ENCODE measurements at regions not wholly inside any gene's neighbourhood (a gene's known extent, or its start where the extent isn't known, plus 50 kb on each side); places are given as distances from the start of the nearest gene placed in this dataset.

DNA sequence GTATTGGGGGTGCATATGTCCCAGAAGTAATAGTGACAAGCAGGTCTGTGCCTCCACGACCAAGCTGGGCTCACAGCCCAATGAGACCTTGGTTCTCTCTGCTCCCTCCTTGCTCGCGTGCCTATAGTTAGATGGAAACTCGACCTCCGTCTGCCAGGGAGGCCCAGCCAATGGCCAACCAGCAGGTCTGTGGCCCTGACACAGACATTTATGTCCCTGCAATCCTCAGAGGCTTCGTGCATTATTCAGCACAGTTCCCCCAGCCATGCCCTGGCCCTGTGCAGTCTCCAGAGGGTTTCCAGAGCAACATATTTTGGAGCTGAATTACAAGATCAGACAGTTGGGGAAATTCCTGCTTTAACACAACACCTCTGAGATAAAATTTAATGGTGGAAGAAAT lies 105.1 kb downstream of the UQCRFS1 start:
- no peak for TF ChIP-seq CTCF (tag by site-specific recombination; IDR thresholded peaks at IDR 0.05)
- TF ChIP-seq, protein P1, sequence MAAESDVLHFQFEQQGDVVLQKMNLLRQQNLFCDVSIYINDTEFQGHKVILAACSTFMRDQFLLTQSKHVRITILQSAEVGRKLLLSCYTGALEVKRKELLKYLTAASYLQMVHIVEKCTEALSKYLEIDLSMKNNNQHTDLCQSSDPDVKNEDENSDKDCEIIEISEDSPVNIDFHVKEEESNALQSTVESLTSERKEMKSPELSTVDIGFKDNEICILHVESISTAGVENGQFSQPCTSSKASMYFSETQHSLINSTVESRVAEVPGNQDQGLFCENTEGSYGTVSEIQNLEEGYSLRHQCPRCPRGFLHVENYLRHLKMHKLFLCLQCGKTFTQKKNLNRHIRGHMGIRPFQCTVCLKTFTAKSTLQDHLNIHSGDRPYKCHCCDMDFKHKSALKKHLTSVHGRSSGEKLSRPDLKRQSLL (tag by site-specific recombination; IDR thresholded peaks at IDR 0.05) = no peak
- TF ChIP-seq ZNF350 (tag by site-specific recombination; IDR thresholded peaks at IDR 0.05) = no peak
- no peak for TF ChIP-seq ZNF16 (tag by site-specific recombination; IDR thresholded peaks at IDR 0.05; ENCODE audit: low read depth)
- no peak for TF ChIP-seq IKZF3 (tag by site-specific recombination; IDR thresholded peaks at IDR 0.05)
- TF ChIP-seq, protein P2, sequence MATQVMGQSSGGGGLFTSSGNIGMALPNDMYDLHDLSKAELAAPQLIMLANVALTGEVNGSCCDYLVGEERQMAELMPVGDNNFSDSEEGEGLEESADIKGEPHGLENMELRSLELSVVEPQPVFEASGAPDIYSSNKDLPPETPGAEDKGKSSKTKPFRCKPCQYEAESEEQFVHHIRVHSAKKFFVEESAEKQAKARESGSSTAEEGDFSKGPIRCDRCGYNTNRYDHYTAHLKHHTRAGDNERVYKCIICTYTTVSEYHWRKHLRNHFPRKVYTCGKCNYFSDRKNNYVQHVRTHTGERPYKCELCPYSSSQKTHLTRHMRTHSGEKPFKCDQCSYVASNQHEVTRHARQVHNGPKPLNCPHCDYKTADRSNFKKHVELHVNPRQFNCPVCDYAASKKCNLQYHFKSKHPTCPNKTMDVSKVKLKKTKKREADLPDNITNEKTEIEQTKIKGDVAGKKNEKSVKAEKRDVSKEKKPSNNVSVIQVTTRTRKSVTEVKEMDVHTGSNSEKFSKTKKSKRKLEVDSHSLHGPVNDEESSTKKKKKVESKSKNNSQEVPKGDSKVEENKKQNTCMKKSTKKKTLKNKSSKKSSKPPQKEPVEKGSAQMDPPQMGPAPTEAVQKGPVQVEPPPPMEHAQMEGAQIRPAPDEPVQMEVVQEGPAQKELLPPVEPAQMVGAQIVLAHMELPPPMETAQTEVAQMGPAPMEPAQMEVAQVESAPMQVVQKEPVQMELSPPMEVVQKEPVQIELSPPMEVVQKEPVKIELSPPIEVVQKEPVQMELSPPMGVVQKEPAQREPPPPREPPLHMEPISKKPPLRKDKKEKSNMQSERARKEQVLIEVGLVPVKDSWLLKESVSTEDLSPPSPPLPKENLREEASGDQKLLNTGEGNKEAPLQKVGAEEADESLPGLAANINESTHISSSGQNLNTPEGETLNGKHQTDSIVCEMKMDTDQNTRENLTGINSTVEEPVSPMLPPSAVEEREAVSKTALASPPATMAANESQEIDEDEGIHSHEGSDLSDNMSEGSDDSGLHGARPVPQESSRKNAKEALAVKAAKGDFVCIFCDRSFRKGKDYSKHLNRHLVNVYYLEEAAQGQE (tag by site-specific recombination; IDR thresholded peaks at IDR 0.05) = no peak
- no peak for TF ChIP-seq ZBTB21 (tag by site-specific recombination; IDR thresholded peaks at IDR 0.05)
- TF ChIP-seq ZNF133 (tag by site-specific recombination; IDR thresholded peaks at IDR 0.05) = no peak
- no peak for TF ChIP-seq ZNF223 (tag by site-specific recombination; IDR thresholded peaks at IDR 0.05)
- TF ChIP-seq, protein P3, sequence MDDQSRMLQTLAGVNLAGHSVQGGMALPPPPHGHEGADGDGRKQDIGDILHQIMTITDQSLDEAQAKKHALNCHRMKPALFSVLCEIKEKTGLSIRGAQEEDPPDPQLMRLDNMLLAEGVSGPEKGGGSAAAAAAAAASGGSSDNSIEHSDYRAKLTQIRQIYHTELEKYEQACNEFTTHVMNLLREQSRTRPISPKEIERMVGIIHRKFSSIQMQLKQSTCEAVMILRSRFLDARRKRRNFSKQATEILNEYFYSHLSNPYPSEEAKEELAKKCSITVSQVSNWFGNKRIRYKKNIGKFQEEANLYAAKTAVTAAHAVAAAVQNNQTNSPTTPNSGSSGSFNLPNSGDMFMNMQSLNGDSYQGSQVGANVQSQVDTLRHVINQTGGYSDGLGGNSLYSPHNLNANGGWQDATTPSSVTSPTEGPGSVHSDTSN (CRISPR knock-in tag; IDR thresholded peaks at IDR 0.05) = no peak
- TF ChIP-seq INSM2 (tag by site-specific recombination; IDR thresholded peaks at IDR 0.05) = no peak
- TF ChIP-seq, protein P4, sequence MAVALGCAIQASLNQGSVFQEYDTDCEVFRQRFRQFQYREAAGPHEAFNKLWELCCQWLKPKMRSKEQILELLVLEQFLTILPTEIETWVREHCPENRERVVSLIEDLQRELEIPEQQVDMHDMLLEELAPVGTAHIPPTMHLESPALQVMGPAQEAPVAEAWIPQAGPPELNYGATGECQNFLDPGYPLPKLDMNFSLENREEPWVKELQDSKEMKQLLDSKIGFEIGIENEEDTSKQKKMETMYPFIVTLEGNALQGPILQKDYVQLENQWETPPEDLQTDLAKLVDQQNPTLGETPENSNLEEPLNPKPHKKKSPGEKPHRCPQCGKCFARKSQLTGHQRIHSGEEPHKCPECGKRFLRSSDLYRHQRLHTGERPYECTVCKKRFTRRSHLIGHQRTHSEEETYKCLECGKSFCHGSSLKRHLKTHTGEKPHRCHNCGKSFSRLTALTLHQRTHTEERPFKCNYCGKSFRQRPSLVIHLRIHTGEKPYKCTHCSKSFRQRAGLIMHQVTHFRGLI (tag by site-specific recombination; IDR thresholded peaks at IDR 0.05) = no peak
